Activated T-cell treated with anti-CD3 and anti-CD28 coated beads, Interleukin-2, amount 50 U/mL, for 72 hours (primary cell): ENCODE measurements at regions not wholly inside any gene's neighbourhood (a gene's known extent, or its start where the extent isn't known, plus 50 kb on each side); places are given as distances from the start of the nearest gene placed in this dataset.

ENCODE experiments used
- ATAC-seq, 2 donors: fragments of 150-1000 bp; cut with Tn5 transposase; replicated peaks in 1 of 2; 2 replicates each; pipeline ENCODE4 v1.10.0; 2021; ENCODE audit warnings: moderate library complexity in 2 of 2, mild to moderate bottlenecking in 1 of 2
- DNase-seq, 2 donors: peaks; one replicate each; pipeline ENCODE4 v3.0.0; 2021 to 2022; ENCODE audit warnings: mixed read lengths in 1 of 2
- H3K27ac Mint-ChIP-seq: one replicate; pipeline ENCODE4 v1.8.0; 2022; ENCODE audit warnings: mild to moderate bottlenecking, moderate library complexity, mixed read lengths
- H3K27me3 Mint-ChIP-seq: one replicate; pipeline ENCODE4 v1.8.0; 2022; ENCODE audit warnings: low read depth, mixed read lengths
- H3K36me3 Mint-ChIP-seq, 2 donors: one replicate each; pipeline ENCODE4 v1.8.0; 2022; ENCODE audit warnings: mixed read lengths in 2 of 2, mild to moderate bottlenecking in 1 of 2; ENCODE audit not compliant: insufficient read depth in 2 of 2
- H3K4me1 Mint-ChIP-seq: one replicate; pipeline ENCODE4 v1.8.0; 2022; ENCODE audit warnings: low read depth, mixed read lengths
- H3K4me3 Mint-ChIP-seq, 2 donors: one replicate each; pipeline ENCODE4 v1.8.0; 2022; ENCODE audit warnings: mild to moderate bottlenecking in 2 of 2, mixed read lengths in 2 of 2, moderate library complexity in 2 of 2
- H3K9me3 Mint-ChIP-seq, 2 donors: one replicate each; pipeline ENCODE4 v1.8.0; 2022; ENCODE audit warnings: mixed read lengths in 2 of 2

- Mint-ChIP-seq H3K9me3 (no peaks in the 10 kb centered on the region), H3K4me1 (no peaks in the 10 kb centered on the region), H3K4me3 (no peak overlapping the region), H3K27me3 (peaks cover 11% of the 10 kb centered on the region), H3K27ac (no peak overlapping the region), H3K36me3 (no peaks in the 10 kb centered on the region)
- ATAC-seq (no peak), DNase-seq (no peak)
Observed at GRCh38 chr7:25382869-25383268, 154.6 kb upstream of the NPVF start.

GRCh38 chr7:25383402-25383801, 155.1 kb upstream of the NPVF start:
- Mint-ChIP-seq H3K4me3 (no peak overlapping the region), H3K36me3 (no peaks in the 10 kb centered on the region), H3K27ac (no peak overlapping the region), H3K9me3 (no peaks in the 10 kb centered on the region), H3K4me1 (no peaks in the 10 kb centered on the region), H3K27me3 (peaks cover 6% of the 10 kb centered on the region)
- DNase-seq (no peak), ATAC-seq (no peak)

GRCh38 chr7:25384788-25385505, 156.7 kb upstream of the NPVF start:
- ATAC-seq (no peak), DNase-seq (no peak)
- H3K4me1 Mint-ChIP-seq: peaks cover 5% of the 10 kb centered on the region
- H3K27me3 Mint-ChIP-seq: peaks cover 6% of the 10 kb centered on the region
- H3K4me3 Mint-ChIP-seq: no peak overlapping the region
- no peaks in the 10 kb centered on the region for H3K9me3 Mint-ChIP-seq
- no peaks in the 10 kb centered on the region for H3K36me3 Mint-ChIP-seq
- no peak overlapping the region for H3K27ac Mint-ChIP-seq

DNA sequence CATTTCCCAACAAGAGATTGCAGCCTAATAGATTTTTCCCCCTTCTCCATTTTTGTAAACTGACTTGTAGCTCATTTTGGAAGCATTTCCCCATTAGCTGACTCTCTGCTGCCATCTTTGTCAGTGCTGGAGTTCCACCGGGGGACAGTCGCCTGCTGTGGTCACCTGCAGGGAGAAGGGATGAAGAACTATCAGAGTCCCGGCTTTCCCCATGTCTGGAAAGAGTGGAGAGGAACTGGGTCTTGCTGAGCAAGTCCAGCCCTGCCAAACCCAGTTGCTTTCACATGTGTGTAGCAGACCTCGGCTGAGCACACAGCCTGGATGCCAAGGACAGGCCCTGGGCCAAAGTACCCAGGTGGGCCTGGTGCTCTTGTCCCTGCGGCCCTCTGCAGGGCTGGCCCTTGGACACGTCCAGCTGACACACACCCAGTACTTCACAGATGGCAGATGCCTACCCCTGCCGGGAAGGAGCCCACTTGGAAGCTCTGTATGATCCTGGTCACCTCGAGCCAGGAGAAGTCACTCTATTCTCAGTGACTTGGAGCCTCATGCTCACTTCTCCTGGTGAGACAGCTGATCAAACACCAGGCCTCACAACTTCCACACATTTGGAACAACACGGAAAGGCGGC, 157.3 kb upstream of the NPVF start:
- H3K27me3 Mint-ChIP-seq: peaks cover 12% of the 10 kb centered on the region
- H3K4me3 Mint-ChIP-seq: no peak overlapping the region
- H3K36me3 Mint-ChIP-seq: no peaks in the 10 kb centered on the region
- peaks cover 5% of the 10 kb centered on the region for H3K4me1 Mint-ChIP-seq
- ATAC-seq (no peak), DNase-seq (no peak)
- H3K9me3 Mint-ChIP-seq: no peaks in the 10 kb centered on the region
- H3K27ac Mint-ChIP-seq: no peak overlapping the region

DNA sequence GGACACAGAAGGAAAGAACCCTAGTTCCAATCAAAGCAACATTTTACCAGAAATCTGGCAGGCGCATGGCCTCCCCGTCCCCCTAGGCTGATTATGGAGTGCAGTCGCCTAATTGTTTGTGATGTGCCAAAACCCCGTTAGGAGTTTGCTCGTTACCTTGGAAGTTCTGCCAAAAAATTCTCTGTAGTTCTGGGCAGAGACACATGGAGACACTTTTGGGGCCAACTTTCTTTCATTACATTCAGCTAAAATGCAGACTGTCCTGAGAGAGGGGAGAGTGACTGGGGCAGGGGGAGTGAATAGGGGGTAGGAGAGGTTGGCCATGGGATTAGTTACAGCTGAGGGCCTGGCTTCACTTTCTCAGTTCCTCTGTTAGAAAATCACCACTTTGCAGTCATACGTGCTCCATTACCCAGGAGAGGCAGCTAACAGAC, 158.0 kb upstream of the NPVF start:
- DNase-seq (no peak), ATAC-seq (no peak)
- Mint-ChIP-seq H3K36me3 (no peaks in the 10 kb centered on the region), H3K9me3 (no peaks in the 10 kb centered on the region), H3K27me3 (peaks cover 11% of the 10 kb centered on the region), H3K4me1 (peaks cover 5% of the 10 kb centered on the region), H3K4me3 (no peak overlapping the region), H3K27ac (no peak overlapping the region)

DNA sequence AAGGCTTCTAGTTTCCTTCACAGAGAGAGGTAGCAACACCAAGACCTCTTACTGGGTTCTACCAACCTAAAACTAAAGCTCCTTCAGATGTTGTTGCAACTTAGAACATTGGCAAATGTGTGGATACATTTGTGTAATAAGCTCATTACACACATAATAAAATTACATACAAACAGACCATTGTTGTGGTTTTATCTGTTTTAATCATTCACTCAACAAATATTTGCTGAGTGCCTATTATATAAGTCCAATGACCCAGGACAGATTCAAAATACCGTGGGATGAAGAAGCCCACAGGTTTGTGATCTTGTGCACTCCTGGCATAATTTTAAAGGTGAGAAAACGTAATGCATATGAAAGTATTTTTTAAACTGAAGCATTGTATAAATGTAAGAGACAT, 160.4 kb upstream of the NPVF start:
- peaks cover 6% of the 10 kb centered on the region for H3K27me3 Mint-ChIP-seq
- H3K4me3 Mint-ChIP-seq: no peak overlapping the region
- peaks cover 5% of the 10 kb centered on the region for H3K4me1 Mint-ChIP-seq
- DNase-seq (no peak), ATAC-seq (no peak)
- no peak overlapping the region for H3K27ac Mint-ChIP-seq
- no peaks in the 10 kb centered on the region for H3K9me3 Mint-ChIP-seq
- H3K36me3 Mint-ChIP-seq: no peaks in the 10 kb centered on the region

- ATAC-seq (peak; percentile 44 to 52), DNase-seq (peak; percentile 2 to 3)
- peaks cover 6% of the 10 kb centered on the region for H3K27me3 Mint-ChIP-seq
- no peaks in the 10 kb centered on the region for H3K36me3 Mint-ChIP-seq
- peaks cover 5% of the 10 kb centered on the region for H3K4me1 Mint-ChIP-seq
- no peak overlapping the region for H3K4me3 Mint-ChIP-seq
- no peak overlapping the region for H3K27ac Mint-ChIP-seq
- no peaks in the 10 kb centered on the region for H3K9me3 Mint-ChIP-seq
Observed at GRCh38 chr7:25389489-25390106, 161.3 kb upstream of the NPVF start.

- H3K27ac Mint-ChIP-seq: no peak overlapping the region
- ATAC-seq: no peak
- no peak overlapping the region for H3K4me3 Mint-ChIP-seq
- no peak for DNase-seq
- peaks cover 5% of the 10 kb centered on the region for H3K4me1 Mint-ChIP-seq
- H3K27me3 Mint-ChIP-seq: peaks cover 6% of the 10 kb centered on the region
- H3K36me3 Mint-ChIP-seq: no peaks in the 10 kb centered on the region
- no peaks in the 10 kb centered on the region for H3K9me3 Mint-ChIP-seq
Observed at GRCh38 chr7:25391295-25391861, 163.1 kb upstream of the NPVF start.

GRCh38 chr7:25391961-25392587, 163.8 kb upstream of the NPVF start:
- H3K36me3 Mint-ChIP-seq: no peaks in the 10 kb centered on the region
- peaks cover 6% of the 10 kb centered on the region for H3K27me3 Mint-ChIP-seq
- H3K4me3 Mint-ChIP-seq: no peak overlapping the region
- ATAC-seq: no peak
- H3K4me1 Mint-ChIP-seq: peaks cover 5% of the 10 kb centered on the region
- no peak overlapping the region for H3K27ac Mint-ChIP-seq
- no peak for DNase-seq
- no peaks in the 10 kb centered on the region for H3K9me3 Mint-ChIP-seq

DNA sequence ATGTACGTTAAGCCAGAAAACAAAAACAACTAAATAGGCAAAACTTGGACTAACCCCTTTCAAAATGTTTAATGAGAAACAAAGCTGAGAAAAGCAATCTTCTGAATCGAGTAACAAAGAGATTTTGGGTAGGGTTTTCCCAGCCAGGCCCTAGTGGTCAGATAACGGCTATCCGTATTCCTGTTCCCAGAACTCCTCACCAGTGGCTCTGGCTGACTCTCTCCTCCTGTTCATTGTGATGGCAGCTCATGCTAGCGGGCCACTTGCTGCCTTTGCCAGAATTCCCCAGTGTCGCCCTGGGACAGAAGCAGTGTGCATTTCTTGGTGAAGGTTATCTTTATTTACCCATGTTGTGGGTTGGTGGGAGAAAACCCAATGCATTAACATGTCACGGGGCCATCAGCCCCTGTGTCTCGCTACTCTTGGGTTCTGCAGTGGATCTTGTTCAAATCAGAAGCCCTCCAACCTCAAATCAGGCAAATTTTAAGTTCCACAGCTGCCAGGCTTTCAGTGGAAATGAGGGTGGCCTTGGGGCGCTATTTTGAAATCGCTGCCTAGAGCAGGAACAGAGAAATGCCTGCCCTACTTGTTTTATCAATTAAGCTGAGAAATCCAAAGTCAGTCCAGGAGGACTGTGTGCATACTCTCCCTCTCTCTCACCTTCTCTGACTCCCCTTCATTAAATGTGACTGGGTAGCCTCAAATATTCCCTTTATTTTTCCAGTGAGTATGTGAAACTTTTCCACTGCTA, 164.5 kb upstream of the NPVF start:
- no peaks in the 10 kb centered on the region for H3K9me3 Mint-ChIP-seq

DNA sequence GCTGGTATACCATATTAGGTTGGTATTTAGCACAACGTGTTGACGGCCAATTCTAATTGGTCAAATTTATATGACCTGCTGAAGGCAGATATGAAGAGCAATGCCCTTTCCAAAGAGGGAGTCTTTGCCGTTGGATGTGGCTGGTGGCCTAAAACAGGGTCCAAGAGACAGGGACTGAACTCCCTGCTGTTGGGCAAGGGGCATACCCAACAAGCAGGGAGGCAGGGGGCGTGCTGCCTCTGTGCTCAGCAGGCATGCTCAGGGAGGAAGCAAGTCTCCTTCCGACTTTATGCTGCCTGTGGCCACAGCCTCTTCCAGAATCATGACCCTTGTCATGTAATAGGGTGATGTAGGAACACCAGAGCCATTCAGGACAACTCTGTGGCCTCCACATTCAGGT, 167.7 kb upstream of the NPVF start:
- H3K9me3 Mint-ChIP-seq: no peaks in the 10 kb centered on the region
- ATAC-seq (no peak), DNase-seq (no peak)
- no peaks in the 10 kb centered on the region for H3K4me1 Mint-ChIP-seq
- no peaks in the 10 kb centered on the region for H3K27me3 Mint-ChIP-seq
- no peaks in the 10 kb centered on the region for H3K36me3 Mint-ChIP-seq
- H3K4me3 Mint-ChIP-seq: no peak overlapping the region
- H3K27ac Mint-ChIP-seq: no peak overlapping the region

More for the DNA sequence above, 164.5 kb upstream of the NPVF start:
- no peaks in the 10 kb centered on the region for H3K36me3 Mint-ChIP-seq
- no peak overlapping the region for H3K4me3 Mint-ChIP-seq
- H3K27ac Mint-ChIP-seq: no peak overlapping the region
- ATAC-seq: no peak
- no peak for DNase-seq
- peaks cover 6% of the 10 kb centered on the region for H3K27me3 Mint-ChIP-seq
- H3K4me1 Mint-ChIP-seq: peaks cover 5% of the 10 kb centered on the region

- Mint-ChIP-seq H3K9me3 (no peaks in the 10 kb centered on the region), H3K36me3 (no peaks in the 10 kb centered on the region), H3K27me3 (no peaks in the 10 kb centered on the region), H3K4me1 (no peaks in the 10 kb centered on the region), H3K27ac (no peak overlapping the region), H3K4me3 (no peak overlapping the region)
- no peak for DNase-seq
- ATAC-seq: no peak
Observed at GRCh38 chr7:25396668-25397067, 168.4 kb upstream of the NPVF start.
